HG03175 (cell line): ENCODE measurements at regions not wholly inside any gene's neighbourhood (a gene's known extent, or its start where the extent isn't known, plus 50 kb on each side); places are given as distances from the start of the nearest gene placed in this dataset.

Experiments used
- ATAC-seq: cut with Tn5 transposase; IDR thresholded peaks from one replicate; pipeline ENCODE4 v1.9.1; 2021; ENCODE audit warnings: mild to moderate bottlenecking, moderate library complexity; ENCODE audit not compliant: unreplicated experiment

DNA sequence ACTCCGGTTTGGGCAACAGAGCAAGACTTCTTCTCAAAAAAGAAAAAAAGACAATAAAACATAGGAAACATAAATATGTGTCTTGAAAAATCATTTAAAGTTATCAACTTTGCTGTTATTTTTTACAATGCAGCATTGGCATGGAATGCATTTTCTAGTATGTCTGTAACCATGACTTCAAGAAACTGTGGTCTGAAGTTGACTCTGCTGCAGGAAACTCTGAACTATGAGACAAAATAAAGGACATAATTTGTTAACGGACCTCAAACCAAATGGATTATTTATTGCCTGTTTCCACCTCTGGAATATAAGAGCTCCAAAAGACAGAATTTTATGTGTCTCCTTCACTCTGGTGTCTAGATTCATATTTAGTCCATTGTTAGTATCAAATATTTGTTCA is 79.1 kb downstream of the TRIB2 start:
- no peak for ATAC-seq

DNA sequence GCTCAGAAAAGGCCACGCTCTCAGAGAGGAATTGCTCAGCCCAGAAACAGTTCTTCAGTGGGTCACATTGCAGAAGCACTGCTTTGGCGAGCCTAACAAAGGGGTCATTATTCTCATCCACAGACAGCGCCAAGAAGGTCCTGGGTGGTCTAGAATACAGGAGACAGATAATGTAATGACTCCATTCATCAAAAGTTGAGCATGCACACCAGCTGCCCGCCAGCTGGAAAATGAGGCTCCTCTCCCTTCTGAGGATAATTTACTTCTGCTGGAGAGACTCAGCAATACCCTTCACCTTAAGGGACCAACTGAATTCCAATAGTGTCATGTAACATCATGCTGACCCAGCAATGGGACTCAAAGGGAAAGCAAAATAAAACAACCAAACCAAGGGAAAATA is 79.9 kb downstream of the TRIB2 start:
- ATAC-seq: no peak

- ATAC-seq: no peak
Measured at GRCh38 chr2:12797815-12798214, 81.1 kb downstream of the TRIB2 start.

GRCh38 chr2:12803607-12804006 is 86.9 kb downstream of the TRIB2 start:
- ATAC-seq: no peak

GRCh38 chr2:12804091-12804856 is 87.5 kb downstream of the TRIB2 start:
- no peak for ATAC-seq

- no peak for ATAC-seq
Measured at GRCh38 chr2:12805033-12805432, 88.3 kb downstream of the TRIB2 start.

- no peak for ATAC-seq
Measured at GRCh38 chr2:12806549-12807242, 90.0 kb downstream of the TRIB2 start.

GRCh38 chr2:12807907-12808810 is 91.4 kb downstream of the TRIB2 start:
- no peak for ATAC-seq

DNA sequence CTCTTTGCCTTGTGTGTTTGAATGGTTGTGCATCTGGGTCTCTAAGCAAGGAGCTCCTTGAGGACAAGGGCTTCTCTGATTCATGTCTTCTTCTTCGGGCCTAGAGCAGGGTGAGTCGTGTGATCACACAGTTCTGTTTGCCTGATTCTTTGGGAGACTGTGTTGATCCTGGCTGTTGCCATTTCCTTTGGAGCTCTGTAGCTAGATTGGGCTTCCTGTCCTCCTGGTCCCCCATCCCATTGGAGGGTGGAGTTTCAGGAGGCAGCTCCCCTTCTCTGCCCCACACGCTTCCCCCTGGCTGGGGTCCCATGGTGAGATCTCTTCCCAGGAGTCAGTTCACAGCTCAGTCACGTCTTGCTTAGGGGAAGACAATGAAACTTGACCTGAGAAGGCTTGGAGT is 92.8 kb downstream of the TRIB2 start:
- ATAC-seq: no peak

GRCh38 chr2:12811916-12812315 is 95.2 kb downstream of the TRIB2 start:
- ATAC-seq: no peak

DNA sequence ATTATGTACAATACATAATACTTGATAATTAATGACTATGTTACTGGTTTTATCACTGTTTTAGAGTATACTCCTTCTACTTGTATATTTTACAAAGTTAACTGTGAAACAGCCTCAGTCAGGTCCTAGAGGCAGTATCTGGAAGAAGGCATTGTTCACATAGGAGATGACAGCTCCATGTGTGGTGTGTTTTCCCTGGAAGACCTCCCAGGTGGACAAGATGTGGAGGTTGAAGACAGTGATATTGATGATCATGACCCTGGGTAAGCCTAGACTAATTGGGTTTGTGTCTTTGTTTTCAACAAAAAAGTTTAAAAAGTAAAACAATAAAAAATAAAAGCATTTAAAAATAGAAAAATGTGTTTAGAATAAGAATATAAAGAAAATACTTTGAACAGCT is 96.4 kb downstream of the TRIB2 start:
- ATAC-seq: no peak

DNA sequence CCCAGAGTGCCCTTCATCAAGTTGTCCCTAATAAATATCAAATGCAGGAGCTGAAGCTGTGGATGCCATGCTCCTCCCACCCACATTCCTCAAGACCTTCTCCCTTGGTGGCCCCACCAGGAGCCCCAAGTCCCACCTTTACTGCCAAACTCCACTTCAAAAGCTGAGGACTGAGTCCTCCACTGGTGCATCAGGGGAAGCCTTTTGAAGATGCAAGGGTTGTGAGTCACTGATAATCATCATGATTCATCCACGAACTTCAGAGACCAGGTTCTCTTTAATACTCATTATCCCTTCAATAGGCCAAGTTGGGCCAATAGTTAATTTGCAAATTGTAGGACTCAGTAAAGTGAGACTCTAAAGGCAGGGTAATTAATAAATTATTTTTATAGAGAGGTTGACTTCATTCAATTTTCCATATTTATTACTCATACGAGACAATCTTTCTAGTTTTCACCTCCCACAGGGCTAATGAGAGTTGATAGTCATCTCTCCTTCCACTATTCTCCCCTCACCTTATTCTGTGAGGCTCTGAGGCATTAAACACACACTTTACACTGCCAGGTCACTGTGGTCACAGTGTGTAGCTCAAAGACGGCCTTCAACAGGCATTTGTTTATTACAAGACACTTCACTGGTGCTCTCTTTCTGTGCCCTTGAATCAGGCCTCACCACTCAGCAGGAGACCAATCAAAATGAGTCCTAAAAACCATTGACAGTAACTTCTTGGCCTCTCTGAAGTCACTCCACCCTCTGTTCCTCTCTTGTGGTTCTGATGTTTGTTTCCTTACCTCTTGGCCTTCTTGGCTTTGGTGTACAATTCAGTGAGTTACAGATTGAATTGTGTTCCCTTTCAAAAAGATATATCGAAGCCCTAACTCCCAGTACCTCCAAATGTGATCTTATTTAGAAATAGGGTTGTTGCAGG is 99.9 kb downstream of the TRIB2 start:
- no peak for ATAC-seq

DNA sequence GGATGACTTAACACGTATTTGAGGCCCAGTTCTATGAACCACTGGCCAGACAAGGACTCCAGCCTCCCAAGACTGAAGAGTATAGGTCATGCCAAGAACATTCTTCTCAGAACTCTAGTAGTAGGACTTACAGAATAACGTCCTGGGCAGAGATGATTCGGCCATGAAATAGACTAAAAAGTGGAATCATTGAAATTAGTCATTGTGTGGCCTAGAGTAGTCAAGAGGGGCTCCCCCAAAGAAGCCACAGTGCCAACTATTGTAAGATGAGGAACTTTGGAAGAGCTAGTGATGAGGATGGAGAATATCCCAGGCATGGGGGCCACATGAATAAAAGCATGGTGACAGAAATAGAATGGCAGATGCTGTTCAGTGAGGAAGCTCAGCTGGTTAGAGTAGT is 101.1 kb downstream of the TRIB2 start:
- no peak for ATAC-seq

DNA sequence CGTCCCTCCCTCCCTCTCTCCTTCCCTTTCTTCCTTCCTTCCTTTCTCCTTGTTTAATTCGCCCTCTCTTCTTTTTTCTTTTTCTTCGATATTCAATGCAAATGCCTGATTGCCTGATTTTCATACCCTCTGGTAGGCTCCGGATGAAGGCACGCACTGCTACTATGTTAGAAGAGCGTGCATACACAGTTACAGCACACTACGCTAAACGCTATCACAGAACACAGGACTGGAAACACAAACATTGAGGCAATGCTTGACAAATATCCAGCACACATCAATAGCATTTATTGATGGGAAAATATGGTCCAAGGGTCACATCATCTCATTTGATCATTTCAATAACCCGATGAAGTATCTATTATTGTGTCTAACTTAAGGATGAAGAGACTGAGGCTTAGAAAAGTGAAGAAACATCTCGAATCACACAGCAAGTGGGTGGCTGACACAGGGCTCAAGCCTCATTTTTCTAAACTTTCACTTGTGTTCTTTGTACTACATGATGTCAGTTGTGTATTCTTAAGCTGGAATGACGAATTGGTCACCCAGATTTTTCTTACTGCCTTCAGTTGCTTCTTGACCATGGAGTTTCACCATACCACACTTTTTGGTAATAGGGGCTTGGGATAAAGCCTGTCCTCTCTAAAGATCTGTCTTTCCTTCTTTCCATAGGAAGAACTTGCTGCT is 101.8 kb downstream of the TRIB2 start:
- no peak for ATAC-seq

DNA sequence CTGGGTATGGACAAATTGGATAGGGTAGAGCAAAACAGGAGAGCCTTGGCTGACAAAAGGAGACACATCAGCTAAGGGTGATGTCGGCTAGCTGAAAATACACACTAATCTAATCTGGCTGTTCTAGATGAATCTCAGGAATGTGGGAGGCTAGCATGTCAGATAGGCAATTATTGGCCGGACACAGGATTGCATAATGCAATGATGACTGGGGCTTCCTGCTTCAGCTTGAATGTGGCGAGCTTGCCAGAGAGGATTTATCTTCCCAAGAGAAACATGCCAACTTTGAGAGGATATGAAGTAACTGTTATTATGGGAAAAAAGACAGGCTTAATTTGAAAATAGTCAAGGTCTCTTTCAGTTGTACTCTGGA is 102.4 kb downstream of the TRIB2 start:
- ATAC-seq: no peak

GRCh38 chr2:12819721-12820120 is 103.0 kb downstream of the TRIB2 start:
- no peak for ATAC-seq

GRCh38 chr2:12821656-12822055 is 104.9 kb downstream of the TRIB2 start:
- ATAC-seq: no peak

DNA sequence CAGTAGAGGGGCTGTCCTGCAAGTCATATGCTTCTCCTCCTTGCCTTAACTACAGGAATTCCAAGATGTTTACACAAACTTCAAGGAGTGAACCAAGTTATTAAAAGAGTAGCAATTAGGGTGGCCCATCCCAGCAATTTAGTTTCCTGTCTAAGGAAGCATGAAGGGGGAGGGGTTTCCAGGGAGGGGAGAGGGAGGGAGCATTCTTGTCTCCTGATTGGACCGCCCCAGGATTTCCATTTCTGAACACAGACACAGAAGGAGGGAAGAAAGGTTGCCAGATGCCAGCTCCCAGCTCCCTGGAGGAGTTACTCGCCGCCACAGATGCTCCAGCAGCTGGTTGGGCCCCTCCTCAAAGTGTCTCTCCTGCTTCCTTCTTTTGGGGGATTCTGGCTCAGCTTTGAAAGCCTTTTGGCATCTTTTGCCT is 107.6 kb downstream of the TRIB2 start:
- ATAC-seq: no peak

- ATAC-seq: no peak
Measured at GRCh38 chr2:12824778-12825379, 108.1 kb downstream of the TRIB2 start.

DNA sequence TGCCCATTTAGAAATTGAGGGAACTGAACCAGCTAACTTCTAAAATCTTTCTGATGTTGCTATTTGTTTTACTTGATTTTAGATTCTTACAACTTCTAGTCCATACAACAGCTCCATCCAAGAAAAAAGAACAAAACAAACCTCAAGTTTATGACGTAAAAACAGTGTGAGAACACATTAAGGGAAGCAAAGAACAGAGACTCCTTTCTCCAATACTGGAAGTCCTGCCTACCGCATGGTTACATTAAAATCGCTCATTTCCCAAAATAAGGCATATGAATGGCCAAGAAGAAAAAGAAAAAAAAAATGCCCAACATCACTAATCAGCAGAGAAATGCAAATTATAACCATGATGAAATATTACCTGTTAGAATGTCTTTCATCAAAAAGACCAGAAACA is 110.0 kb downstream of the TRIB2 start:
- ATAC-seq: no peak
